Ectodermal cell (in vitro differentiated cells): ENCODE measurements at regions not wholly inside any gene's neighbourhood (a gene's known extent, or its start where the extent isn't known, plus 50 kb on each side); places are given as distances from the start of the nearest gene placed in this dataset.
"Not testable (repeated sequence)": the region's sequence is repeated elsewhere in the genome, so short reads cannot be mapped to it uniquely, and the experiment has no call there.

Experiments
- H3K27ac ChIP-seq: 2 replicates; pipeline ENCODE4 v1.7.0; 2013; ENCODE audit warnings: mild to moderate bottlenecking, low read depth, low read length; ENCODE audit not compliant: insufficient read depth, poor library complexity, severe bottlenecking
- H3K27me3 ChIP-seq: 2 replicates; pipeline ENCODE4 v1.7.0; 2013; ENCODE audit warnings: mild to moderate bottlenecking, low read length; ENCODE audit not compliant: insufficient read depth, control insufficient read depth, poor library complexity, severe bottlenecking
- H3K36me3 ChIP-seq: one replicate; pipeline ENCODE4 v1.7.0; 2013; ENCODE audit warnings: low read length; ENCODE audit not compliant: control insufficient read depth, insufficient read depth
- H3K4me1 ChIP-seq: one replicate; pipeline ENCODE4 v1.7.0; 2013; ENCODE audit warnings: low read length; ENCODE audit not compliant: control insufficient read depth, insufficient read depth
- H3K4me3 ChIP-seq: 2 replicates; pipeline ENCODE4 v1.7.0; 2013; ENCODE audit warnings: low read depth, low read length, control low read depth; ENCODE audit not compliant: insufficient read depth
- H3K9me3 ChIP-seq: 2 replicates; pipeline ENCODE4 v1.7.0; 2013; ENCODE audit warnings: mild to moderate bottlenecking, low read length, moderate library complexity; ENCODE audit not compliant: control insufficient read depth
- WGBS, 2 experiments: methylation state at CpG; one replicate each; pipeline ENCODE4 v1.1.7; 2013; ENCODE audit warnings: missing lambda C conversion rate in 2 of 2; 5-methylcytosine and 5-hydroxymethylcytosine counted together

- H3K9me3 ChIP-seq = no peaks in the 10 kb centered on the region
- no peaks in the 10 kb centered on the region for H3K36me3 ChIP-seq
- no peak overlapping the region for H3K27ac ChIP-seq
- no peaks in the 10 kb centered on the region for H3K27me3 ChIP-seq
- WGBS, 2 experiments = 91 to 94% methylated on average over 2 of the region's 2 CpGs
- no peak overlapping the region for H3K4me3 ChIP-seq
- no peaks in the 10 kb centered on the region for H3K4me1 ChIP-seq
Measured at GRCh38 chr6:94721459-94721858, 855.9 kb upstream of the MANEA start.

- Histone ChIP-seq H3K9me3 (no peaks in the 10 kb centered on the region), H3K36me3 (no peaks in the 10 kb centered on the region), H3K27ac (no peak overlapping the region), H3K4me1 (no peaks in the 10 kb centered on the region), H3K27me3 (no peaks in the 10 kb centered on the region), H3K4me3 (no peak overlapping the region)
- WGBS, 2 experiments = 92 to 97% methylated on average over 1 of the region's 1 CpG
Measured at GRCh38 chr6:94713446-94713845, 863.9 kb upstream of the MANEA start.

GRCh38 chr6:94698773-94699172 lies 878.6 kb upstream of the MANEA start:
- Histone ChIP-seq H3K9me3 (no peaks in the 10 kb centered on the region), H3K4me1 (no peaks in the 10 kb centered on the region), H3K27ac (no peak overlapping the region), H3K36me3 (no peaks in the 10 kb centered on the region), H3K27me3 (no peaks in the 10 kb centered on the region), H3K4me3 (no peak overlapping the region)
- WGBS, 2 experiments = 82 to 88% methylated on average over 1 of the region's 1 CpG

GRCh38 chr6:94687255-94687654 lies 890.1 kb upstream of the MANEA start:
- H3K36me3 ChIP-seq, H3K27ac ChIP-seq, H3K4me1 ChIP-seq, H3K9me3 ChIP-seq, H3K4me3 ChIP-seq, H3K27me3 ChIP-seq: not testable (repeated sequence)
- WGBS, 2 experiments = 88 to 93% methylated on average over 5 of the region's 6 CpGs

- 98 to 100% methylated on average over 1 to 2 of the region's 3 CpGs for WGBS, 2 experiments
- no peaks in the 10 kb centered on the region for H3K4me1 ChIP-seq
- H3K27ac ChIP-seq = no peak overlapping the region
- no peaks in the 10 kb centered on the region for H3K9me3 ChIP-seq
- H3K4me3 ChIP-seq = no peak overlapping the region
- H3K36me3 ChIP-seq = no peaks in the 10 kb centered on the region
- no peaks in the 10 kb centered on the region for H3K27me3 ChIP-seq
Measured at GRCh38 chr6:94683409-94683808, 893.9 kb upstream of the MANEA start.

GRCh38 chr6:94680669-94681212 lies 896.6 kb upstream of the MANEA start:
- Histone ChIP-seq H3K27me3 (no peaks in the 10 kb centered on the region), H3K27ac (no peak overlapping the region), H3K4me3 (no peak overlapping the region), H3K36me3 (no peaks in the 10 kb centered on the region), H3K4me1 (no peaks in the 10 kb centered on the region), H3K9me3 (no peaks in the 10 kb centered on the region)
- WGBS, 2 experiments = 78 to 90% methylated on average over 1 of the region's 1 CpG

- Histone ChIP-seq H3K27ac (no peak overlapping the region), H3K27me3 (no peaks in the 10 kb centered on the region)
- 92 to 100% methylated on average over 1 of the region's 1 CpG for WGBS, 2 experiments
Measured at GRCh38 chr6:94673251-94673650, 904.1 kb upstream of the MANEA start.

GRCh38 chr6:94670017-94670416 lies 907.3 kb upstream of the MANEA start:
- Histone ChIP-seq H3K27me3 (no peaks in the 10 kb centered on the region), H3K36me3 (no peaks in the 10 kb centered on the region), H3K27ac (no peak overlapping the region), H3K4me1 (no peaks in the 10 kb centered on the region), H3K9me3 (no peaks in the 10 kb centered on the region), H3K4me3 (no peak overlapping the region)
- 90 to 92% methylated on average over 3 of the region's 3 CpGs for WGBS, 2 experiments

More at GRCh38 chr6:94673251-94673650, 904.1 kb upstream of the MANEA start:
- H3K36me3 ChIP-seq = no peaks in the 10 kb centered on the region
- H3K9me3 ChIP-seq = no peaks in the 10 kb centered on the region
- no peaks in the 10 kb centered on the region for H3K4me1 ChIP-seq
- H3K4me3 ChIP-seq = no peak overlapping the region

GRCh38 chr6:94668876-94669275 lies 908.5 kb upstream of the MANEA start:
- no peaks in the 10 kb centered on the region for H3K36me3 ChIP-seq
- no peaks in the 10 kb centered on the region for H3K9me3 ChIP-seq
- no peaks in the 10 kb centered on the region for H3K4me1 ChIP-seq

GRCh38 chr6:94658929-94659328 lies 918.4 kb upstream of the MANEA start:
- no peak overlapping the region for H3K4me3 ChIP-seq
- 91 to 94% methylated on average over 3 of the region's 4 CpGs for WGBS, 2 experiments
- no peaks in the 10 kb centered on the region for H3K36me3 ChIP-seq
- no peaks in the 10 kb centered on the region for H3K9me3 ChIP-seq
- no peaks in the 10 kb centered on the region for H3K4me1 ChIP-seq
- no peak overlapping the region for H3K27ac ChIP-seq
- no peaks in the 10 kb centered on the region for H3K27me3 ChIP-seq

More at GRCh38 chr6:94668876-94669275, 908.5 kb upstream of the MANEA start:
- H3K4me3 ChIP-seq = no peak overlapping the region
- H3K27me3 ChIP-seq = no peaks in the 10 kb centered on the region
- H3K27ac ChIP-seq = no peak overlapping the region

- H3K4me1 ChIP-seq = no peaks in the 10 kb centered on the region
- no peaks in the 10 kb centered on the region for H3K36me3 ChIP-seq
- H3K27ac ChIP-seq = no peak overlapping the region
- no peaks in the 10 kb centered on the region for H3K27me3 ChIP-seq
- H3K4me3 ChIP-seq = no peak overlapping the region
- 79 to 88% methylated on average over 2 of the region's 3 CpGs for WGBS, 2 experiments
- no peaks in the 10 kb centered on the region for H3K9me3 ChIP-seq
Measured at GRCh38 chr6:94651239-94651638, 926.1 kb upstream of the MANEA start.
